Kidney capillary endothelial cell (primary cell): ENCODE measurements at regions not wholly inside any gene's neighbourhood (a gene's known extent, or its start where the extent isn't known, plus 50 kb on each side); places are given as distances from the start of the nearest gene placed in this dataset.
A peak's percentile ranks its signal among the peaks of the same experiment; 100 is the strongest.
"Not testable (repeated sequence)": the region's sequence is repeated elsewhere in the genome, so short reads cannot be mapped to it uniquely, and the experiment has no call there.

Experiments
- DNase-seq: peaks from one replicate; pipeline ENCODE4 v3.0.0-alpha.2; 2018; ENCODE audit warnings: low spot score

DNA sequence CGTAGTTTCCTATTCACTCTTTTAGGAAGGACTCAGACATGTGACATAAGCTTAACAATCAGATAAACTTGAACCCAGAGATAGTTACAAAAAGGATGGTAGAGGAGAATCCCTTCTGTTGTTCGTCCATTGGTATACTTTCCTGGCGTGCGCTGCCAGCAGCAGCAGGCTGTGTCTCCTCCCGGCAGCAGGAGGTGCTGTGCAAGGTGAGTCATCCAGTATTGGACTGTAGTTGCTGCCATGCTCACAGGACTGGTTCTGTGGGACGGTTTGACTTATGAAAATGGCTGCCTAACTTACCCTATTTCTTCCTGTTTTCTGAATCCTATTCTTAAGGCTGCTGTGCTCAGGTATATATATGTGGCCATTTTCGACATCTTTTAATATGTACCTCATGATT lies 253.4 kb upstream of the LRRC3B start:
- no peak for DNase-seq

- DNase-seq, result no peak
These were observed 246.6 kb upstream of the LRRC3B start for GRCh38 chr3:26375843-26376530.

GRCh38 chr3:26381411-26381810 lies 241.2 kb upstream of the LRRC3B start:
- no peak for DNase-seq

DNA sequence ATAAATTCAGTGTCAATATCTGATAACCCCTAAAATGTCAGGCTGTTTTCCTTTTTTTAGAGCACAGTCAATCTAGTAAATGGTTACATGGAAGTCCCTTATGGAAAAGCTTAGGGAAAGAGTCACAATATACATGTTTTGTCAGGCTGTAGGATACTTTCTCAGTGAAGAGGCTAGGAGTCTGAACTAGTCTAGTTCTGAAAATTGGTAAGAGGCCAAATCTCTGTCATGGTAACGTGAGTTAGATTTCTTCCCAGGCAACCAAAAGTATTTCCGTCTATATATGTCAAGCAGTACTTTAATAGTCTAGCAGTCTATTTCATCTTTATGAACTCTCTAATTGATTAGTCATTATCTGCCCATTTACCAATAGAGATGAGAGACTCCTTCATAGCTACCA lies 215.9 kb upstream of the LRRC3B start:
- DNase-seq, result no peak

DNA sequence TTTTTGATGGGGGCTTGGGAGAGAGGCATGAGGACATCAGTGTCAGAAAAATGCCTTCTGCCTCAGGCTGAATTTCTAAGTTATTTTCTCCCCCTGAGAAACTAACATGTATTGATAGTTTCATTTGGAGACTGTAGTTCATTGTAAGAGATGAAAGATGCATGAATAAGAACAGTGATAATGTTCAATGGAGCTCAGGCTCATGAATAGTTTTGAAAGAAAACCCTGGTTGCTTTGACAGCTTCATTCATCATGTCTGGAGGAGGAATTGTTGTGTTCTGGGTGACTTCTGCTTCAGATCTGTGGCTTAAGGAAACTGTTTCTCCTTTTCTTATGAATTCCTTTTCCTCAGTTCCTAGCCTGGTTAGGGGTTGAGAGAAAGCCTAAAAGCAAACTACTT lies 204.0 kb upstream of the LRRC3B start:
- no peak for DNase-seq

DNA sequence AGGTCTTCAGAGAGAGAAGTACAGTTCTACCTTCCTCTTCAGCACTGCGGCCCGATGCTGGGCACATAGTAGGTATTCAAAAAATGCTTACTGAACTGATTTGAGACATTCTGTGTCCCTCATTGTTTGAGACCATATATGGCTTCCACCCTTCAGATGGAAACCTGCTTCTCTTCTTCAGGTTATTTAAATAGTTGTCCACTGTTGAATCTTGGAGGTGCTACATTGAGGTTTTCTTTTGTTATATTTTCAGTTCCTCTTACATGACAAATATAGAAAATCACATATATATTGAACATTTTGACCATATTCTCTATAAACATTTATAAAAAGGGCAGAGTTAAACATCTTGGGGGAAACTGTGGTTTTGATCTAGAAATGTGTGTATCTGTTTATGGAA lies 200.2 kb upstream of the LRRC3B start:
- no peak for DNase-seq

- DNase-seq, result no peak
These were observed 197.5 kb upstream of the LRRC3B start for GRCh38 chr3:26425076-26425475.

DNA sequence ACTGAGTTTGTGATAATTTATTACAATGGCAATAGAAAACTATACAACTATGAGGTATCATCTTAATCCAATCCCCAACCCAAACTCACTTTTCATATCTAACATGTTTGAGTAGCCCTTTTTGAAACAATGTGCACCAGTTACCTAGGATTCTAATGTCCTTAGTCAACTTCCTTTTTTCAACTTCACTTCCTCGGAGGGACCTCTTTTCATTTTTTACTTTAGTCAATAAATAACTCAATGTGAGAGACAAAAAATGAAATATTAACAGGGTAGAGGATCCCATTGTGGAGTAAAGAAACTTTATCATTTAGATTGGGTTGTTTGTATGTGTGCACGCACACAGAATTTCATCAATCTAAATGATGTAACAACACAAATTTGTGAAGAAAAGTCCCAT lies 193.6 kb upstream of the LRRC3B start:
- DNase-seq, result peak; percentile 8

- no peak for DNase-seq
These were observed 184.9 kb upstream of the LRRC3B start for GRCh38 chr3:26437678-26438077.

- no peak for DNase-seq
These were observed 184.1 kb upstream of the LRRC3B start for GRCh38 chr3:26438325-26438940.

- no peak for DNase-seq
These were observed 183.3 kb upstream of the LRRC3B start for GRCh38 chr3:26438981-26439884.

- no peak for DNase-seq
These were observed 172.6 kb upstream of the LRRC3B start for GRCh38 chr3:26449996-26450395.

DNA sequence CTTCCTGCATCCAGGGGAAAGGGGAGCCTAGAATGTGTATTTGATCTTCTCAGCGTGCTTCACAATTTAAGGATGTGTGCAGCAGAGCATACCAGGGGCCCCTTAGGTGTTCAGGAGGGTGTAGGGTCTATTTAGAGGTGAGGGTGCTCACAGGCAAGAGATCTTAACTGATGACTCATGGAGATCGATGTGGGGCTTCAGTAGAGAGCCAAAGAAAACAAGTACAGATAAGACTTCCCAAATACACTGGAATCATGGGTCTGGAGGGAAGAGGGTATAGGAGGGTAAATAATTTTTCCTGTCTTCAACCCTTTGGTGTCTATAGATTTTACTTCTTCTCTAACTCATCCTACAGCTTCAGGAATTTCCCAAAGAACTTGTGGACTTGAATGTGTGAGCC lies 170.2 kb upstream of the LRRC3B start:
- DNase-seq, result no peak

- no peak for DNase-seq
These were observed 161.6 kb upstream of the LRRC3B start for GRCh38 chr3:26460985-26461384.

DNA sequence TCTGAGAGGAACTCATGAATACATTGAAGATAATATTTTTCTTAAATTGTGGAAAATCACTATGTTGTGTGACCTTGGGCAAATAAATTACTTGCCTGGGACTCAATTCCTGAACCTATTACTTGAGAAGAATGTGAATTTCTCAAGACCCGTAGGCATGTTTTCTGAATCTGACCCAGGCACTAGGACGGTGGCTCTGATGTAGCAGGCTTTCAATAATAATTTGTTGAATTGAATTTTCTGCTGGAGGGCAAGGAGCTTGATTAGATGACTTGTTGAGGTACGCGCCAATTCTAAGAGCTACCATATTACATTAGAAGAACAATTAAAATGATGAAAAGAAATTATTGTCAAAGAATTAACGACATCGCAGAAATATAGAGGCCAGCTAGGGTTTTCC lies 150.2 kb upstream of the LRRC3B start:
- no peak for DNase-seq

DNA sequence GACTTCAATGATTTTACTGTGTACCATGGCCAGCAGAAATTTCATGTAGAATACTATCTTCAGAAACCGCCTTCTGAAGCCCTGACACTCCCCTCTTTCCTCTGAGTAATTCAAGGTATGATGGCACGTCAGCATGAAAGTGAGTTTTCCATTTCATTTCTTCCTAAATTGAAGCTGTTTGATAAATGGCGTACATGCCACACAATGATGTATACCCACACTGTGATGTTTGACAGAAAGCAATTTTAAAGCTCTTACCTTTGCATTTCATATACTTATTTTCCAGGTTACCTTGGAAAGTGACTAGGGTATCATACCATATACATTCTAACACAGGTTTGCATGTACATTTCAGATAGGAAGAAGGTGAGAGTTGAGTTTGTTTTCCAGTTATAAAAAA lies 147.9 kb upstream of the LRRC3B start:
- no peak for DNase-seq

- DNase-seq, result no peak
These were observed 142.2 kb upstream of the LRRC3B start for GRCh38 chr3:26480377-26480776.

GRCh38 chr3:26484140-26484539 lies 138.4 kb upstream of the LRRC3B start:
- no peak for DNase-seq

DNA sequence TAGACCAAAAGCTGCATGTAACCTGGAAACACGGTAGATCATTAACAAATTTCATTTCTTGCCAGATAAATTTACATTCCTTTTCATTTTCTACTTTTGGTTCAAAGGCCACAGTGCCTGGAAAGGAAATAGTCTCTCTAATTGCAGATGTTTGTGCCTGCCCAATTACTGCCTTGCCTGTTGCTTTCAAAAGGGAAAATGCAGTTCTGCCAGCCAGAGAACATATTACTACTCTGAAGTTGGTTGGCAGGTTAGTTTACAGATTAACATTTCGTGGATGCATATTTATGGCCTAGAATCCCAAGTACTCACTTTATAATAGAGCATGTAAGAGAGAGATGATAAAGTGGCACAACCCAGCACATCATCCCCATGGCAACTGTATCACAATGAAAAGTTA lies 124.3 kb upstream of the LRRC3B start:
- no peak for DNase-seq

GRCh38 chr3:26505399-26505798 lies 117.2 kb upstream of the LRRC3B start:
- no peak for DNase-seq

- DNase-seq, result not testable (repeated sequence)
These were observed 108.0 kb upstream of the LRRC3B start for GRCh38 chr3:26514445-26515029.

DNA sequence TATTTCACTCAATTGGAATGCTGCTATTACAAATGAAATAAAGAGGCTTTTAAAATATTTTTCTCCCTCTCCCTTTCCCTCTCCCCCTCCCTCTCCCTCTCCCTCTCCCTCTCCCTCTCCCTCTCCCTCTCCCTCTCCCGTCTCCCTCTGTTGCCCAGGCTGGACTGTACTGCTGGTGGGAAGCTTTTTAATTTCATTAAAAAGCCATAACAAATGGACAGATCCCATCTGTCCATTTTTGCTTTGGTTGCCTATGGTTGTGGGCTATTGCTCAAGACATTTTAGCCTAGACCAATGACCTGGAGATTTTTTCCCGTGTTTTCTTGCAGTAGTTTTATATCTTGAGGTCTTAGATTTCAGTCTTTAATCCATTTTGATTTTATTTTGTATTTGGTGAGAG lies 107.2 kb upstream of the LRRC3B start:
- DNase-seq, result no peak

DNA sequence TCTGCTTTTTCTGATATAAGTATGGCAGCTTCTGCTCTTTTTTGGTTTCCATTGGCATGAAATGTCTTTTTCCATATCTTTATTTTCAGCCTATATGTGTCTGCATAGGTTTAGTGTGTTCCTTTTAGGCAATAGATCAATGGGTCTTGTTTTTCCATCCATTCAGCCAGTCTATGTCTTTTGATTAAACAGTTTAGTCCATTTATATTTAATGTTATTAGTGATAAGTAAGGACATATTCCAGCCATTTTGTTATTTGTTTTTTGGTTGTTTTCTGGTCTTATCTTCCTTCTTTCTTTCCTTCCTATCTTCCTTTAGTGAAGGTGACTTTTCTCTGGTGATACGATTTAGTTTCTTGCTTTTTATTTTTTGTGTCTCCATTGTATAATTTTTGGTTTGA lies 101.3 kb upstream of the LRRC3B start:
- no peak for DNase-seq
